GM12865 (cell line): ENCODE measurements at regions not wholly inside any gene's neighbourhood (a gene's known extent, or its start where the extent isn't known, plus 50 kb on each side); places are given as distances from the start of the nearest gene placed in this dataset.
A peak's percentile ranks its signal among the peaks of the same experiment; 100 is the strongest.

Experiments
- DNase-seq: peaks from one replicate; pipeline ENCODE4 v3.0.0; 2010; ENCODE audit warnings: low read depth
- H3K4me3 ChIP-seq: 2 replicates; pipeline ENCODE4 v1.5.1; 2011; ENCODE audit warnings: mild to moderate bottlenecking, low read depth, low read length, control low read depth
- TF ChIP-seq, protein P1 (sequence below): IDR thresholded peaks from 2 replicates; pipeline ENCODE4 v1.5.1; 2011; ENCODE audit warnings: low read length, control low read depth, low read depth, inconsistent platforms; ENCODE audit not compliant: insufficient read depth; ENCODE audit errors: missing control alignments

- TF ChIP-seq, protein P1, sequence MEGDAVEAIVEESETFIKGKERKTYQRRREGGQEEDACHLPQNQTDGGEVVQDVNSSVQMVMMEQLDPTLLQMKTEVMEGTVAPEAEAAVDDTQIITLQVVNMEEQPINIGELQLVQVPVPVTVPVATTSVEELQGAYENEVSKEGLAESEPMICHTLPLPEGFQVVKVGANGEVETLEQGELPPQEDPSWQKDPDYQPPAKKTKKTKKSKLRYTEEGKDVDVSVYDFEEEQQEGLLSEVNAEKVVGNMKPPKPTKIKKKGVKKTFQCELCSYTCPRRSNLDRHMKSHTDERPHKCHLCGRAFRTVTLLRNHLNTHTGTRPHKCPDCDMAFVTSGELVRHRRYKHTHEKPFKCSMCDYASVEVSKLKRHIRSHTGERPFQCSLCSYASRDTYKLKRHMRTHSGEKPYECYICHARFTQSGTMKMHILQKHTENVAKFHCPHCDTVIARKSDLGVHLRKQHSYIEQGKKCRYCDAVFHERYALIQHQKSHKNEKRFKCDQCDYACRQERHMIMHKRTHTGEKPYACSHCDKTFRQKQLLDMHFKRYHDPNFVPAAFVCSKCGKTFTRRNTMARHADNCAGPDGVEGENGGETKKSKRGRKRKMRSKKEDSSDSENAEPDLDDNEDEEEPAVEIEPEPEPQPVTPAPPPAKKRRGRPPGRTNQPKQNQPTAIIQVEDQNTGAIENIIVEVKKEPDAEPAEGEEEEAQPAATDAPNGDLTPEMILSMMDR: no peak
- H3K4me3 ChIP-seq: no peak overlapping the region
- DNase-seq: no peak
Observed at GRCh38 chr6:97663252-97663651, 380.2 kb upstream of the MMS22L start.

DNA sequence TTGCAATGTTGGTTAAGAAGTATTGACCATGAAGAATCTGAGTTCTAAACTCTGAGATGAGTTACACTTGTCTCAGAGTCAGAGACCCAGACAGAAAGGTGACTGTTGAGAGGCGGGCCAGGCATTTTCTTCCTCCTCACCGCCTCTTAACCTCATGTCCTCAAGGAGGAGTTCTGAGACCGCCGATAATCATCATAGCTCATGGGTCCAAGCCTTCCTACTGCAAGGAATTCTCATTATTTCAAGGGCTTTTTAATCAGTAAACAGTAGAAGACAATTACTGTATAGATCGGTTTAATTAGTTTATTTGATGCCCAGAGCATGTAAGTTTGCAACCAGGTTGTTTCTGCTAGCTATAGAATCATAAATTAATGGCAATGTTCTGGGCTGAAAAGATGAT lies 382.4 kb upstream of the MMS22L start:
- TF ChIP-seq, protein P1: no peak
- H3K4me3 ChIP-seq: no peak overlapping the region
- no peak for DNase-seq

DNA sequence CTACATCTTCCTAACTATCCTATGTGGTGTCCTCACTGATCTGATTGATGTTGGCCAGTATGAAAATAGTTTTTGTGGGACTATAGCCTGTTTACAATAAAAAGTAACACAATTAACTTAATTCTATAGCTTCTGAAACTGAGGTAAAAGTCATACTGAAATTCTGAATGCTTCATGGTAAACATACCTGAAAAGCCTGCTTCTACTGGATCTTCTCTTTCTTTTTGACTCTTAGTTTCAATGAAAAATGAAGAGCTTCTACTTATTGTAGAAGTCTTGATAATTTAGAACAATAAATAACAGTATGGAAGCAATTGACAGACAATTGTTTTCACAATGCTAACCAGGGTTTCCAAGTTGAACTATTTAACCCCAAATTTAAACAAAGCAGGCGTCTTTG lies 383.9 kb upstream of the MMS22L start:
- TF ChIP-seq, protein P1: no peak
- no peak overlapping the region for H3K4me3 ChIP-seq
- DNase-seq: peak; percentile 13

DNA sequence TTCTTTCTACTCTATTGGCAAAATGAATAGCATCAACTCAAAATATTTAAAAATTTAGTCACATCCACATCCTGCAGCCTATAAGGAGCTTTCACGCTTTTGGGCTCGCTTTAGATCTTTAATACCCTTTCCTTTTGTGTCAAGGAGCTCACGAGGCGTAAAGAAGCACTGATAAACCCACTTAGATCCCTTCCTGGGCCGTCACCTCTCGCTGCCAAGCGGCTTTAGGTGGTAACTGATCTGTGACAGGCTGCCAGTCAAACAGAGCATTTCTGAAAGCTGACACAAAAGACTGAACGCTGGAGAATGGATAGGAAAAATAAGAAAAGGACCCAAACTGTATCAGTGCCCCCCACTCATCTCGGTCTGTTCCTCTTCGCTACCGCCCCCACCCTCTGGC lies 385.7 kb upstream of the MMS22L start:
- DNase-seq: peak; percentile 62
- H3K4me3 ChIP-seq: no peak overlapping the region
- TF ChIP-seq, protein P1: no peak

- no peak overlapping the region; the same call in 1 of the 2 replicates for H3K4me3 ChIP-seq
- DNase-seq: peak; percentile 90
- TF ChIP-seq, protein P1: no peak
Observed at GRCh38 chr6:97669191-97670031, 386.4 kb upstream of the MMS22L start.

- H3K4me3 ChIP-seq: no peak overlapping the region
Observed at GRCh38 chr6:97674802-97675201, 391.8 kb upstream of the MMS22L start.

More at GRCh38 chr6:97674802-97675201, 391.8 kb upstream of the MMS22L start:
- TF ChIP-seq, protein P1: no peak
- DNase-seq: no peak
